GM18520 (cell line): ENCODE measurements at regions not wholly inside any gene's neighbourhood (a gene's known extent, or its start where the extent isn't known, plus 50 kb on each side); places are given as distances from the start of the nearest gene placed in this dataset.

Experiments used
- ATAC-seq: cut with Tn5 transposase; IDR thresholded peaks from one replicate; pipeline ENCODE4 v1.9.1; 2021; ENCODE audit not compliant: unreplicated experiment

GRCh38 chr7:16978358-16979244 is 96.8 kb upstream of the AGR3 start:
- no peak for ATAC-seq

GRCh38 chr7:16980539-16980938 is 98.8 kb upstream of the AGR3 start:
- ATAC-seq: no peak

- ATAC-seq: no peak
Measured at GRCh38 chr7:16982640-16983350, 101.0 kb upstream of the AGR3 start.

GRCh38 chr7:16984375-16984774 is 102.6 kb upstream of the AGR3 start:
- ATAC-seq: no peak

- ATAC-seq: no peak
Measured at GRCh38 chr7:16985621-16986020, 103.8 kb upstream of the AGR3 start.

GRCh38 chr7:16986755-16987154 is 105.0 kb upstream of the AGR3 start:
- no peak for ATAC-seq

- ATAC-seq: no peak
Measured at GRCh38 chr7:16989811-16990413, 108.1 kb upstream of the AGR3 start.

GRCh38 chr7:16991551-16991950 is 109.8 kb upstream of the AGR3 start:
- no peak for ATAC-seq

GRCh38 chr7:16993543-16993942 is 111.8 kb upstream of the AGR3 start:
- no peak for ATAC-seq

GRCh38 chr7:16998481-16999051 is 116.8 kb upstream of the AGR3 start:
- ATAC-seq: no peak

GRCh38 chr7:16999541-17000267 is 117.9 kb upstream of the AGR3 start:
- ATAC-seq: no peak

GRCh38 chr7:17005271-17005670 is 123.5 kb upstream of the AGR3 start:
- ATAC-seq: no peak

- ATAC-seq: no peak
Measured at GRCh38 chr7:17007841-17008240, 126.1 kb upstream of the AGR3 start.

- no peak for ATAC-seq
Measured at GRCh38 chr7:17009007-17009719, 127.4 kb upstream of the AGR3 start.

GRCh38 chr7:17009933-17010332 is 128.2 kb upstream of the AGR3 start:
- no peak for ATAC-seq

- ATAC-seq: no peak
Measured at GRCh38 chr7:17010637-17011300, 129.0 kb upstream of the AGR3 start.

GRCh38 chr7:17013204-17013603 is 131.4 kb upstream of the AGR3 start:
- ATAC-seq: no peak

- no peak for ATAC-seq
Measured at GRCh38 chr7:17014686-17015085, 132.9 kb upstream of the AGR3 start.

- no peak for ATAC-seq
Measured at GRCh38 chr7:17015598-17016031, 133.8 kb upstream of the AGR3 start.
